SKM-1 (cell line): ENCODE measurements at regions not wholly inside any gene's neighbourhood (a gene's known extent, or its start where the extent isn't known, plus 50 kb on each side); places are given as distances from the start of the nearest gene placed in this dataset.
"Not testable (repeated sequence)": the region's sequence is repeated elsewhere in the genome, so short reads cannot be mapped to it uniquely, and the experiment has no call there.

Experiments used
- DNase-seq: peaks from one replicate; lab custom pipeline; 2025; ENCODE audit not compliant: unreplicated experiment; lab: John Stamatoyannopoulos, UW

DNA sequence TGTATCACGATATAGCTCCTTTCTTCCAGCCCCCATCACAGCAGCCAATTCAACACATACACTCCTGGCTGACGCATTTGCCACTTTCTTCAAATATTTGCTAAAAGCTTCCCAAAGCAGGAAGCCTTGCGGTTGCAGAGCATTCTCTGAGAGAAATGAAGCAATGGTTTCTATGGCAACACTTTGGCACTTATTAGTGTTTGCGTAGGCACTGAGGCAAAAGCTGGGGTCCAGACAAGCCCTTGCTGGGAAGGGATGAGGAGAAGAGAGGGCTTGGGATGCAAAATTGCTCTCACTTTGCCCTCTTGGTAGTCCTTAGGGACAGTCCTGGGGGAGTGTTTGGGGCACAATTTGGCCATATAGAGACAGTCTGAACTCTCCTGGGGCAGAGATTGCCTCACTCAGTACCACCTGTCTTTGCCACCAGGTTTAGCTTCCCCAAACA is 55.0 kb upstream of the PAK3 start:
- peak; percentile 4 for DNase-seq

GRCh38 chrX:111040377-111041017 is 55.5 kb upstream of the PAK3 start:
- DNase-seq = no peak

GRCh38 chrX:111039606-111040005 is 56.4 kb upstream of the PAK3 start:
- no peak for DNase-seq

DNA sequence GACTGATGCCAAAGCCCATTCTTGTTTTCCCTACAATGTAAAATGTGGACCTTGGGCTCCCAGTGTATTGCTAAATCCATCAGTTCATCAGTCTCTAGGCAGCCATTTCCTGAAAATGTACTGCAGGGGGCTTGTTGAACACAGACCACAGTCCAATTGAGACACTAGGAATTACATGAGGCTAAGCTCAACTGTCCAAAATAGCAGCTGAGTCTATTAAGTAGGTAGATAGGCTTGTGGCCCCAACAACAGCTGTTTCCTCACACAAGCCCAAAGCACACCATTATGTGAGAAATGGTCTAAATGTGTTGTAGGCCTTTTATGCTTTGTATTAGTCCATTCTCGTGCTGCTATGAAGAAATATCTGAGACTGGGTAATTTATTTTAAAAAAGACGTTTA is 60.0 kb upstream of the PAK3 start:
- no peak for DNase-seq

GRCh38 chrX:111035256-111035655 is 60.7 kb upstream of the PAK3 start:
- DNase-seq = no peak

GRCh38 chrX:111022998-111023397 is 73.0 kb upstream of the PAK3 start:
- not testable (repeated sequence) for DNase-seq

DNA sequence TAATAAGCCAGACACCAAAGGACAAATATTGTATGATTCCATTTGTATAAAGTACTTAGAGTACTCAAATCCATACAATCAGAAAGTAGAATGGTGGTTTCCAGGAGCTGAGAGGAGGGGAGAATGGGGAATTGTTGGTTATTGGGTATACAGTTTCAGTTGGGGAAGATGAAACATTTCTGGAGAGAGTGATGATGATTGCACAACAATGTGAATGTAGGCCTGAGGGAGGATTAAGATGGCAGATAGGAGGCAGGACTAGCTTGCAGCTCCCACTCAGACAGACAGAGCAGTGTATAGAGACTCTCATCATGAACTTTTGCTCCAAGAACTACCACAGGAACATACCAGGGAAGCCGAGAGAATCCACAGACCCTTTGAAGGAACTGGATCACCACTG is 75.7 kb upstream of the PAK3 start:
- DNase-seq = no peak

- no peak for DNase-seq
Observed at GRCh38 chrX:111013778-111014455, 82.1 kb upstream of the PAK3 start.

- no peak for DNase-seq
Observed at GRCh38 chrX:111010111-111010510, 85.9 kb upstream of the PAK3 start.

DNA sequence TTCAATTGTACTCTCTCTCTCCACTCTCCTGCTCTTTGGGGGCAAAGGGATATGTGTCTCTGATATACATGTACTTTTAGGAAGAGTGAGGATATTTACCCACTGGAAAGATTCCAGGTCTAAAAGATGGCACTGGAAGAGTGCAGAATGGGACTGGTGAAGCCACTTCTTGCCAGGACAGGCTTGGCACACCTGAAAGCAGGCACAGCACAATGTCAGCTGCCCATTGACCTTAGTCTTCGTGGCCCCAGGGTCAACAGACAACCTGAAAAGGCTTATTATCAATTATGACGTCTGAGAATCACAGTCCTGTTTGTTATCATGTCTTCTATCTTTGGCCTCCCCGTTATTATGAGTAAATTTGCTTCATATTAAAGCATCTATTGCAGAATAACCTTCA is 86.7 kb upstream of the PAK3 start:
- DNase-seq = no peak

DNA sequence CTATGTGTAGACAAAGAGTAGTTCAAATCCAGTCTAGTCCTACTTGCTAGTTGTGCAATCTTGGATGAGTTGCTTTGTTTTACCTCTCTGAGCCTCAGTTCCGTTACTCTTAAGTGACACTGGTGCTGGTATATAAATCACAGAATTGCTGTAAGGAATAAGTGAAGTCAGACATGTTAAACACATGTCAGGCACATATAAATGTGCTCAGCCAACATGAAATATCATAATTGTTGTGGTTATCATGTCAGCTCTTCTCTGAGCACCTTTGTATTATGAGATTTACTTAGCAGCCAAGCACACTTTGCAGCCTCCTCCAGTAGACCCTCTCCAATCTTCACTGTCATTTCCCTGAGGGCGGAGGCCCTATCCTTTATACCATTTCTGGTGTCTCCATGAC is 87.9 kb upstream of the PAK3 start:
- no peak for DNase-seq

DNA sequence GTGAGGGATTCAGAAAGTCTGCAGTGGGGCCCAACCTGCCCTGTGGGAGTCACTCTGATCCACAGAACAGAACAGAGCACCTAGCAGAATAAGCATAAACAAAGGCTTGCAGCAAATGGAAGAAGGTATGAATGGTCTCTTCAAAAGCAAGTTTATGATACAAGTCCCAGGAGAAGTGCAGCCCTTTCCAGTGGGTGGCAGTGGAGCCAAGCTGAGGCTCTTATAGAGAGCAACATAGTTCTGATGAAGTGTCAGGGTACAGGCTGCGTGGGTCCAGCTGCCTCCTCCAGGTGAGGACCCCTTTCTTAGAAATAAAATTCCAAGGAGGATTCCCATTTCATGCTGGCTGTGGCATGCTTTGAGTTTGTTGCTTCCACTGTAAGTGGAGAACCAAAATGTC is 88.8 kb upstream of the PAK3 start:
- DNase-seq = no peak

- no peak for DNase-seq
Observed at GRCh38 chrX:111006116-111006515, 89.9 kb upstream of the PAK3 start.

GRCh38 chrX:111005166-111005565 is 90.8 kb upstream of the PAK3 start:
- no peak for DNase-seq

- DNase-seq = no peak
Observed at GRCh38 chrX:111003118-111003517, 92.9 kb upstream of the PAK3 start.

- DNase-seq = no peak
Observed at GRCh38 chrX:110992611-110993010, 103.4 kb upstream of the PAK3 start.

GRCh38 chrX:110989869-110990268 is 106.1 kb upstream of the PAK3 start:
- DNase-seq = no peak

GRCh38 chrX:110989447-110989846 is 106.5 kb upstream of the PAK3 start:
- DNase-seq = no peak

GRCh38 chrX:110987292-110987691 is 108.7 kb upstream of the PAK3 start:
- no peak for DNase-seq

DNA sequence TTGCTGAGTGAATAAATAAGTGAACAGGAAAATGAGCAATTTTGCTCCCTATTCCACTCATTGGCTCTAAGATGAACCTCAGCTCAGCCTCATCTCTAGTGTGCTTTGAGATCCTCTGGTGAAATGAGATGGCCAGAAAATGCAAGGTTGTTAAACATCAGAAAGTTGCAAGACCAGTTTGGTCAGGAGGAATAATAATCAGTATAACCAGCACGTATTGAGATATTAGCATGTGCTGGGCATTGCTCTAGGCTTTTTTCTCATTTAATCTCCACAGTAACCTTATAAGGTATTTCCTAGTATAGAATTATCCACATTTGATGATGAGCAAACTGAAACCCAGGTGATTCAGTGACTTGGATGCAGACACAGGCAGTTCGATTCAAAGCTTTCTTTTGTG is 110.5 kb upstream of the PAK3 start:
- DNase-seq = no peak

GRCh38 chrX:110983024-110983423 is 113.0 kb upstream of the PAK3 start:
- no peak for DNase-seq

DNA sequence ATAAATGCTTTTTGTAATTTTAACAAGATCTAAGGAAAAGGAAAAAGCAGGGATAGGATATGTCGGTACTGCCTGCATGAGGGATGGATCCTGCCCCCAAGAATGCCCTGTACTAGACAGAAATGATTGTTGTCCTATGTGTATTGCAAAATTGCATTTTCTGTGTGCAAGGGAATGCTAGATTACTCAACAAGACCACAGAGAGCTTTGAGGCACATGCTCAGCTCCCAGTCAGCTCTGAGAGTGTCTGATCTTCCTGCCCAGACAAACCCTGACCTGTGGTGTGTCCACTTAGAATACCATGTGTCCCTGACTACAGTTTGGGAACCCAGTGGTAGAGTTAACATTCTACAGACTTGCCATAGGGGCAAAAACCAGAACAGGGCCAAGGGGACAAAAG is 129.2 kb upstream of the PAK3 start:
- no peak for DNase-seq

DNA sequence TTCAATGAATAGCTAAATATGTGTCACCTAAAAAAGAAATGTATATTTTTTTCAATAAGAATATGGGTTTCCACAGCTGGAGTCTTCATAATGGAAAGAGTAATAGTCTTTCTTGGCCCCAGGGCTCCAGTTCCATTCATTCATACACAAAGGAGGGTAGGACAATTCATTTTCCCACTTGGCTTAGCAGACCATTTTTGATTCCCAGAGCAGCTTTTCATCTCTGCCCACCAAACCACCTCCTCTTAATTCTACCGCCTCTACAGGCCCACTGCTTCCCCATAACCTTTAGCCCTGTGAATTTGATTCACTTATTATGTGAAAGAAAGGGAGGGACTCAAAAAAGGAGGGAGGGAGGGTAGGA is 129.9 kb upstream of the PAK3 start:
- no peak for DNase-seq
